Mesothelial cell of epicardium (in vitro differentiated cells): ENCODE measurements at regions not wholly inside any gene's neighbourhood (a gene's known extent, or its start where the extent isn't known, plus 50 kb on each side); places are given as distances from the start of the nearest gene placed in this dataset.
A peak's percentile ranks its signal among the peaks of the same experiment; 100 is the strongest.
"Not testable (repeated sequence)": the region's sequence is repeated elsewhere in the genome, so short reads cannot be mapped to it uniquely, and the experiment has no call there.

ENCODE experiments used
- DNase-seq, 2 experiments: peaks; one replicate each; pipeline ENCODE4 v3.0.0; 2021; ENCODE audit warnings: low spot score in 2 of 2; ENCODE audit not compliant: unreplicated experiment in 2 of 2
- H3K27ac Mint-ChIP-seq: 2 replicates; pipeline ENCODE4 v1.8.0; 2021; ENCODE audit warnings: mixed read lengths
- H3K27me3 Mint-ChIP-seq: 2 replicates; pipeline ENCODE4 v1.8.0; 2021; ENCODE audit warnings: low read depth, mixed read lengths
- H3K36me3 Mint-ChIP-seq: 2 replicates; pipeline ENCODE4 v1.8.0; 2021; ENCODE audit warnings: mixed read lengths
- H3K4me1 Mint-ChIP-seq: 2 replicates; pipeline ENCODE4 v1.8.0; 2021; ENCODE audit warnings: mixed read lengths
- H3K4me3 Mint-ChIP-seq: 2 replicates; pipeline ENCODE4 v1.8.0; 2021; ENCODE audit warnings: mild to moderate bottlenecking, moderate library complexity, mixed read lengths
- H3K9me3 Mint-ChIP-seq: 2 replicates; pipeline ENCODE4 v1.8.0; 2021; ENCODE audit warnings: mixed read lengths

GRCh38 chr1:120647182-120647581 is 76.6 kb upstream of the NBPF26 start:
- H3K27me3 Mint-ChIP-seq, H3K4me1 Mint-ChIP-seq, DNase-seq, H3K36me3 Mint-ChIP-seq, H3K4me3 Mint-ChIP-seq, H3K27ac Mint-ChIP-seq, H3K9me3 Mint-ChIP-seq: not testable (repeated sequence)

GRCh38 chr1:120648915-120649623 is 74.7 kb upstream of the NBPF26 start:
- H3K27ac Mint-ChIP-seq, H3K4me1 Mint-ChIP-seq, H3K4me3 Mint-ChIP-seq, DNase-seq, H3K36me3 Mint-ChIP-seq, H3K9me3 Mint-ChIP-seq, H3K27me3 Mint-ChIP-seq: not testable (repeated sequence)

GRCh38 chr1:120649730-120650129 is 74.0 kb upstream of the NBPF26 start:
- H3K9me3 Mint-ChIP-seq, H3K27ac Mint-ChIP-seq, H3K27me3 Mint-ChIP-seq, H3K36me3 Mint-ChIP-seq, DNase-seq, H3K4me1 Mint-ChIP-seq, H3K4me3 Mint-ChIP-seq: not testable (repeated sequence)

GRCh38 chr1:120654114-120654513 is 69.6 kb upstream of the NBPF26 start:
- H3K9me3 Mint-ChIP-seq, H3K4me3 Mint-ChIP-seq, H3K36me3 Mint-ChIP-seq, H3K4me1 Mint-ChIP-seq, H3K27me3 Mint-ChIP-seq, H3K27ac Mint-ChIP-seq, DNase-seq: not testable (repeated sequence)

- H3K36me3 Mint-ChIP-seq, H3K4me1 Mint-ChIP-seq: not testable (repeated sequence)
Measured at GRCh38 chr1:120655394-120655793, 68.4 kb upstream of the NBPF26 start.

GRCh38 chr1:120656116-120656515 is 67.6 kb upstream of the NBPF26 start:
- not testable (repeated sequence) for H3K4me1 Mint-ChIP-seq, H3K9me3 Mint-ChIP-seq, H3K27me3 Mint-ChIP-seq, H3K27ac Mint-ChIP-seq, H3K4me3 Mint-ChIP-seq, H3K36me3 Mint-ChIP-seq, DNase-seq

More at GRCh38 chr1:120655394-120655793, 68.4 kb upstream of the NBPF26 start:
- H3K4me3 Mint-ChIP-seq, H3K27me3 Mint-ChIP-seq, DNase-seq, H3K9me3 Mint-ChIP-seq, H3K27ac Mint-ChIP-seq: not testable (repeated sequence)

GRCh38 chr1:120657804-120658203 is 65.9 kb upstream of the NBPF26 start:
- not testable (repeated sequence) for H3K27ac Mint-ChIP-seq, H3K27me3 Mint-ChIP-seq, H3K9me3 Mint-ChIP-seq, H3K4me1 Mint-ChIP-seq, H3K36me3 Mint-ChIP-seq, H3K4me3 Mint-ChIP-seq, DNase-seq

- not testable (repeated sequence) for DNase-seq, H3K27me3 Mint-ChIP-seq, H3K4me3 Mint-ChIP-seq, H3K27ac Mint-ChIP-seq, H3K4me1 Mint-ChIP-seq, H3K36me3 Mint-ChIP-seq, H3K9me3 Mint-ChIP-seq
Measured at GRCh38 chr1:120658622-120659021, 65.1 kb upstream of the NBPF26 start.

- not testable (repeated sequence) for H3K27me3 Mint-ChIP-seq, H3K27ac Mint-ChIP-seq, H3K4me1 Mint-ChIP-seq, H3K9me3 Mint-ChIP-seq, H3K36me3 Mint-ChIP-seq, DNase-seq, H3K4me3 Mint-ChIP-seq
Measured at GRCh38 chr1:120659133-120659532, 64.6 kb upstream of the NBPF26 start.

GRCh38 chr1:120664376-120665249 is 59.1 kb upstream of the NBPF26 start:
- not testable (repeated sequence) for H3K9me3 Mint-ChIP-seq, DNase-seq, H3K36me3 Mint-ChIP-seq, H3K4me1 Mint-ChIP-seq, H3K27me3 Mint-ChIP-seq
- Mint-ChIP-seq H3K4me3 (peak overlapping the region; percentile 79), H3K27ac (peak overlapping the region; percentile 56)

GRCh38 chr1:120665250-120665577 is 58.5 kb upstream of the NBPF26 start:
- Mint-ChIP-seq H3K4me3 (peak overlapping the region; percentile 79), H3K27ac (peak overlapping the region; percentile 56)
- H3K4me1 Mint-ChIP-seq, H3K27me3 Mint-ChIP-seq, H3K9me3 Mint-ChIP-seq, H3K36me3 Mint-ChIP-seq: not testable (repeated sequence)
- peak in 1 of 2 experiments; percentile 44 for DNase-seq

- H3K4me3 Mint-ChIP-seq, H3K36me3 Mint-ChIP-seq, DNase-seq, H3K27me3 Mint-ChIP-seq, H3K9me3 Mint-ChIP-seq, H3K27ac Mint-ChIP-seq, H3K4me1 Mint-ChIP-seq: not testable (repeated sequence)
Measured at GRCh38 chr1:120668187-120668586, 55.6 kb upstream of the NBPF26 start.
